Stimulated activated CD8-positive, alpha-beta memory T cell treated with anti-CD3 and anti-CD28 coated beads, Interleukin-12 subunit alpha, Interleukin-12 subunit beta, amount 100 ng/mL, for 1 hour (primary cell): ENCODE measurements at regions not wholly inside any gene's neighbourhood (a gene's known extent, or its start where the extent isn't known, plus 50 kb on each side); places are given as distances from the start of the nearest gene placed in this dataset.

Source experiments
- DNase-seq: peaks from one replicate; pipeline ENCODE4 v3.0.0-alpha.2; 2020; ENCODE audit warnings: low read depth

GRCh38 chr17:77474292-77474988 lies 333.7 kb downstream of the SEC14L1 start:
- no peak for DNase-seq

GRCh38 chr17:77475016-77475976 lies 334.5 kb downstream of the SEC14L1 start:
- DNase-seq: peak; percentile 52

GRCh38 chr17:77476006-77476405 lies 335.2 kb downstream of the SEC14L1 start:
- no peak for DNase-seq

DNA sequence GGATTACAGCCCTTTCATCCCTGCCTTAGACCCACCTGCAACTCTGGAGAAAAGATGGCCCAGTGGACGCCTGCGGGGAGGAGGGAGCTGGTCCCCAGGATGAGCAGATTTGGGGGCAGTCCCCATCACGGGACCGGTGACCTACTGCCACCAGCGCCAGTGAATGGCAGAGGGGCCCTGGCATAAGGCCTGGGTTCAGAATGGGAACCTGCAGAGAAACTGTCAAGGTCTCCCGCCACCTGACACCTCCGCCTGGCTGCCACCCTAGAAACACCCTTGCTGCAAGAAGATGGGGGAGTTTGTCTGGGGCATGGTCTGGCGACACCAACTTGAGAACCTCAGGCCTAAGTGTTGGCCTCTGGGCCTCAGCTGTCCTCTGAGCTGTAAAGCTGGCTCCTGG lies 335.7 kb downstream of the SEC14L1 start:
- DNase-seq: no peak

GRCh38 chr17:77476931-77477805 lies 336.4 kb downstream of the SEC14L1 start:
- no peak for DNase-seq

DNA sequence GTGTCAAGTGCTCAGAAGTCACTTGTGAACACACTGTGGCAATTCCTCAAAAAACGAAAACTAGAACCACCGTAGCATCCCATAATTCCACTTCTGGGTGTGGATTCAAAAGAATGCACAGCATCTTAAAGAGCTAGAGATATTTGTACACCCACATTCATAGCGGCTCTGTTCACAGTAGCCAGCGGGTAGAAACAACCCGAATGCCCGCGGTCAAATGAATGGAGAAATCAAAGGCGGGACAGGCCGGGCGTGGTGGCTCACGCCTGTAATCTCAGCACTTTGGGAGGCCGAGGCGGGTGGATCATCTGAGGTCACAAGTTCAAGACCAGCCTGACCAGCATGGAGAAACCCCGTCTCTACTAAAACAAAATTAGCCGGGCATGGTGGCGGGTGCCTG lies 337.5 kb downstream of the SEC14L1 start:
- no peak for DNase-seq

GRCh38 chr17:77478899-77479298 lies 338.1 kb downstream of the SEC14L1 start:
- DNase-seq: no peak

GRCh38 chr17:77479372-77480198 lies 338.8 kb downstream of the SEC14L1 start:
- DNase-seq: no peak

DNA sequence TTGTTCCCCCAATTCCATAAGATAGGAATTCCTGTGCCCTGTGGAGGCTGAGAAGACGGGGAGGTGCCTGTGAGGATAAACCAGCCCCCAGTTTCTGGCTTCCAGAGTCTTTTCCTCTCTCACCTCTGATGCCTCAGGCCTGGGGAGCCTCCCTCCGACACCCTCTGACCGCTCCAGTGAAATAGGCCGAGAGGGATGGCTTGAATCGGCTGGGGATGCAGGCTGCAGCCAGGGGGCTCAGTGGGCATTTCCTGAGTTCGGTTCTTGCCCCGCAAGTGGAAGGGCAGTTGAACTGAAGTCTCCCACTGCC lies 339.4 kb downstream of the SEC14L1 start:
- DNase-seq: no peak

DNA sequence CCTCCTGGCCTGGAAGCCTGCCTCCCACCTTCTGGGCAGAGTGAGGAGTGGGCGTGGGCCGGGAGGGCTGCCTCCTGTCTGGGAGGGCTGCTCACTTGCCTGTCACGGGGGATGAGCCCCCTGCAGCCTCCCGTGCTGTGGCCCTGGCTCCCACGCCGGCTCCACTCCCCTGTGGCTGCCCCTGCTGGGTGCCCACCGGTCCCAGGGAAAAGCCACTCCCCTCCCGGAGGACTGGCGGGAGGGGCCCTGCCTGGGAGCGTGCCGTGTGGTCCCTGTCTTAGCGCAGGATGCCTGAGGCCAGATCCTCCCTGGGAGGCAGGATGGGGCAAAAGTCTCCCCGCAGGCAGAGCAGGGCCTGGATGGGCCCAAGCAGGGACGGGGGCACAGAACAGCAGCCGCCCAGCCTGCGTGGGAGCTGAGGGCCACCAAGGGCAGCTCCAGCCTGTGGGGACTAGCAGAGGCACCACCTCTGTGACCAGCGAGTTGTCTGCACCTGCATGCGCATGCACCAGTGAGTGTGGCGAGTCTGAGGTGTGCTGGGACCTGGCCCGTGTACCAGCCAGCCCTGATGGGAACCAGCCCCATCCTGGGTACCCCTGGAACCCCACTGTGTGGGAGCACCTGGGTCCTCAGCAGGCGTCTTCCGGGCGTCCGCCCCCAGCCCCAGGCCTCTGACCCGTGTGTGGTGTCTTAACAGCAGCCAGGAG lies 339.9 kb downstream of the SEC14L1 start:
- no peak for DNase-seq

DNA sequence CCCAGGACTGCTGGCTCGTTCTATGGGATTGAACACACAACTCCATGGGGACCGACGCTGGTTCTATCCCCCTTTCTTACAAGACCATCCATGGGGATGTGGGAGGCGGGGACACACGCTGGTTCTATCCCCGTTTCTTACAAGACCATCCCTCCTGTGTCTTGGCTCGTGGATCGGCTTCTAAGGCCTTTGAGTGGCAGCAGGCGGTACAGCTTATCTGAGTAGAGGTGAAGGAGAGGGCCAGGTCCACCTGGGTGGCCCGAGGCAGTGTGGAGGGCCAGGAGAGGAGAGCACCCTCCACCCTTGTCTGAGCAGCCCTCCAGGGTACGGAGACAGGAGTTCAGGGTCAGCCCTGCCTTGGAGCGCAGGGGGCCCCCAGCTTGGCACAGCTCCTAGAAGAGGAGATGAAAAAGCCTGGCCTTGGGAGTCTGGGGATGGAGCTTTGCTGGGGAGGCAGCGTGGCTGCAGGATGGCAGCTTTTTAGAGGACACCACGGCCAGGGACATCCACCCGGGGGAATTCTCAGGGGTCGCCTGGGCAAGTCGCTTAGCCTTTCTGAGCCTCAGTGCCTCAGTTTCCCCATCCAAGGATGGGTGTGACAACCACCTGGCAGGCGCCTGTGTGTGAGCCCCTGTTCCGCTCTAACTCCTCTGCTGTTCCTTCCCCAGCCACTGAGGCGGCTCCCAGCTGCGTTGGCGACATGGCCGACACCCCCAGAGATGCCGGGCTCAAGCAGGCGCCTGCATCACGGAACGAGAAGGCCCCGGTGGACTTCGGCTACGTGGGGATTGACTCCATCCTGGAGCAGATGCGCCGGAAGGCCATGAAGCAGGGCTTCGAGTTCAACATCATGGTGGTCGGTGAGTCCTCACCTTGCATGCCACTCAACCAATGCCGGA lies 341.0 kb downstream of the SEC14L1 start:
- DNase-seq: no peak

- DNase-seq: no peak
Measured at GRCh38 chr17:77482375-77483127, 341.8 kb downstream of the SEC14L1 start.

DNA sequence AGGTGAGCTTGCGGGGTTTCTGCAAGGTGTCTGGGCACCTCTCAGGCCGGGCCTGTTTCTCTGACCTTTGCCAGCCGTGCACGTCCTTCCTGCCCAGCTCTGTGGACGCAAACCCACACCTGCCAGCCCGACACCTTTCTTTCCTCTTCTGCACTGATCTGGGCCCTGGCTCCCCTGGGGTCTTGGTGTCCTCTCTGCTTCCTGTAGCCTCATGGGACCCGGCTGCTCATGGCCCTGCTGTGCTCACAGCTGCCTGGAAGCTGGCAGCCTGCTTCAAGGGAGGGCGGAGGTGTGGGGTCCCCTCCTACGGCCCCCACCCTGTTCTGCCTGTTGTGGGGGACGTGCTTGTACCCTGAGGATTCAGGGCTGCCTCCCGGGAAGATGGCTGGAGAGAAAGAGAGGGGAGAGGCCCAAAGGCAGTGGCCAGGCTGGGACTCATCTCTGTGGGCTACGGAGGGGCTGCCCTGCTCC lies 342.4 kb downstream of the SEC14L1 start:
- no peak for DNase-seq

GRCh38 chr17:77484111-77484510 lies 343.3 kb downstream of the SEC14L1 start:
- DNase-seq: no peak

- DNase-seq: no peak
Measured at GRCh38 chr17:77485089-77485833, 344.5 kb downstream of the SEC14L1 start.

DNA sequence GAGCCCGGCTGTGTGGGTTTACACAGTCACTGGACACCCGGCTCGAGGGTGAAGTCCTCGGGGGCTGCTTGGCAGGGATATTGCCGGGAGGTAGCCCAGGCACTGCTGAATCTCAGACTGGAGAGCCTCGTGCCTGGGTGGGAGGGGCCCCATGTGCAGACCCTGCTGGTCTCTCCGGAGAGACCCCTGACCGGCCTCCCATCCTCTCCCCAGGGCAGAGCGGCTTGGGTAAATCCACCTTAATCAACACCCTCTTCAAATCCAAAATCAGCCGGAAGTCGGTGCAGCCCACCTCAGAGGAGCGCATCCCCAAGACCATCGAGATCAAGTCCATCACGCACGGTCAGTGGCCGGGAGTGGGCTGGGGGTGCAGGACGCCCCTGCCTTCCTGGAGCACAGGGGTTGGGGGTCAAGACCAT lies 346.5 kb downstream of the SEC14L1 start:
- no peak for DNase-seq

- DNase-seq: no peak
Measured at GRCh38 chr17:77487677-77488530, 347.1 kb downstream of the SEC14L1 start.
